HepG2 (cell line): ENCODE measurements at regions not wholly inside any gene's neighbourhood (a gene's known extent, or its start where the extent isn't known, plus 50 kb on each side); places are given as distances from the start of the nearest gene placed in this dataset.

Source experiments
- ATAC-seq: fragments of 200-7000 bp; cut with Tn5 transposase; 3 replicates; pipeline ENCODE4 v1.9.1; 2020; ENCODE audit warnings: mild to moderate bottlenecking, moderate library complexity
- BruUV-seq: library from RNA; stranded (reverse); fragments of 400-500 nt; replicated peaks from 2 replicates; lab custom pipeline; 2021; lab: Mats Ljungman, UMichigan
- CTCF ChIA-PET: fragments of 300-600 bp; formaldehyde crosslinking; extraction: SDS; loops from one replicate; lab custom pipeline; 2021; ENCODE audit warnings: low total read pairs, inconsistent platforms, low intra/inter-chr PET ratio; lab: Yijun Ruan, JAX
- POLR2A ChIA-PET: fragments of 350-600 bp; sonication (Branson Sonifier 250); formaldehyde crosslinking; loops from one replicate; lab custom pipeline; 2020; ENCODE audit warnings: antibody characterized with exemption, inconsistent platforms; lab: Yijun Ruan, JAX
- DNase-seq: peaks from one replicate; pipeline ENCODE4 v3.0.0-alpha.2; 2015; ENCODE audit warnings: low spot score
- FAIRE-seq: peaks from 3 replicates; lab custom pipeline; 2011; peaks lifted over from hg19 to GRCh38; lab: Jason Lieb, UNC
- H2AFZ ChIP-seq: one replicate; pipeline ENCODE4 v1.6.1; 2011; ENCODE audit warnings: low read length, inconsistent platforms
- H3K27ac ChIP-seq: fragments of 300-600 bp; 3 replicates; pipeline ENCODE4 v1.8.0; 2011; ENCODE audit warnings: mixed run types, mild to moderate bottlenecking, mixed read lengths, low read length, inconsistent platforms; ENCODE audit not compliant: insufficient read depth; ENCODE audit errors: extremely low read length
- H3K27me3 ChIP-seq, 2 experiments: fragments of 200-600 bp in 1 of 2; 2 replicates in 1 of 2; 3 replicates in 1 of 2; pipeline versions ENCODE4 v1.6.0 to v1.8.0; 2011; ENCODE audit warnings: low read length in 2 of 2, mild to moderate bottlenecking in 2 of 2, moderate library complexity in 2 of 2, inconsistent platforms in 1 of 2; ENCODE audit not compliant: insufficient read depth in 2 of 2, control insufficient read depth in 1 of 2
- H3K36me3 ChIP-seq, 2 experiments: fragments of 200-600 bp in 1 of 2; replicated peaks in 1 of 2; 2 replicates in 1 of 2; 3 replicates in 1 of 2; pipeline versions ENCODE4 v1.5.1 to v1.8.0; 2011; ENCODE audit warnings: low read length in 2 of 2, inconsistent platforms in 1 of 2; ENCODE audit not compliant: insufficient read depth in 2 of 2, control insufficient read depth in 1 of 2
- H3K4me1 ChIP-seq: 2 replicates; pipeline ENCODE4 v1.5.1; 2012; ENCODE audit warnings: low read length, inconsistent platforms; ENCODE audit not compliant: insufficient read depth
- H3K4me2 ChIP-seq: 2 replicates; pipeline ENCODE4 v1.6.0; 2011; ENCODE audit warnings: low read depth, low read length, inconsistent platforms
- H3K4me3 ChIP-seq, 3 experiments: fragments of 200-600 bp in 1 of 3; sonication (generic), shearing (Covaris generic) in 1 of 3; replicated peaks in 1 of 3; 2 replicates each; pipeline ENCODE4 v1.5.1; 2011 to 2016; ENCODE audit warnings: low read length in 3 of 3, inconsistent platforms in 2 of 3, low read depth in 2 of 3, mild to moderate bottlenecking in 2 of 3, control low read depth in 1 of 3, mixed read lengths in 1 of 3; ENCODE audit not compliant: insufficient read depth in 1 of 3
- H3K79me2 ChIP-seq: one replicate; pipeline ENCODE4 v1.6.1; 2011; ENCODE audit warnings: low read length, inconsistent platforms; ENCODE audit not compliant: insufficient read depth
- H3K9ac ChIP-seq: 2 replicates; pipeline ENCODE4 v1.6.0; 2011; ENCODE audit warnings: mild to moderate bottlenecking, low read depth, low read length, inconsistent platforms; ENCODE audit not compliant: insufficient read depth
- H3K9me3 ChIP-seq: 2 replicates; pipeline ENCODE4 v1.5.1; 2012; ENCODE audit warnings: mild to moderate bottlenecking, low read length
- H4K20me1 ChIP-seq: 2 replicates; pipeline ENCODE4 v1.6.0; 2011; ENCODE audit warnings: inconsistent platforms, mild to moderate bottlenecking, low read length, moderate library complexity; ENCODE audit not compliant: insufficient read depth
- CEBPB ChIP-seq: IDR thresholded peaks from 2 replicates; pipeline ENCODE4 v1.6.1; 2011; ENCODE audit warnings: low read depth, low read length, improper control_type of control experiment, borderline replicate concordance
- CEBPG ChIP-seq: IDR thresholded peaks from 2 replicates; pipeline ENCODE4 v1.6.1; 2016
- DPF2 ChIP-seq: sonication (generic); formaldehyde crosslinking; IDR thresholded peaks from 2 replicates; pipeline ENCODE4 v1.4.0; 2020; ENCODE audit warnings: mild to moderate bottlenecking, low read depth, missing genetic modification reagents, borderline replicate concordance
- HOXA5 ChIP-seq: sonication (generic); formaldehyde crosslinking; IDR thresholded peaks from 2 replicates; pipeline ENCODE4 v1.4.0; 2020; ENCODE audit warnings: missing genetic modification reagents
- LCORL ChIP-seq, 2 experiments: fragments of 450-650 bp in 1 of 2; sonication (generic) in 1 of 2; formaldehyde crosslinking in 1 of 2; IDR thresholded peaks; 2 replicates each; pipeline versions ENCODE4 v1.5.0 to v1.6.1; 2017 to 2020; ENCODE audit warnings: antibody characterized with exemption in 1 of 2, missing genetic modification reagents in 1 of 2
- SOX5 ChIP-seq: IDR thresholded peaks from 2 replicates; pipeline ENCODE4 v1.6.1; 2016; ENCODE audit warnings: borderline replicate concordance
- YEATS4 ChIP-seq: sonication (generic); formaldehyde crosslinking; IDR thresholded peaks from 2 replicates; pipeline ENCODE4 v1.4.0; 2020; ENCODE audit warnings: missing genetic modification reagents, borderline replicate concordance
- ZNF143 ChIP-seq: sonication (generic); formaldehyde crosslinking; IDR thresholded peaks from 2 replicates; pipeline ENCODE4 v1.4.0; 2020; ENCODE audit warnings: missing genetic modification reagents
- whole genome bisulfite sequencing: methylation state at CpG from one replicate; pipeline ENCODE4 v1.1.6; 2017; ENCODE audit warnings: low lambda C conversion rate; 5-methylcytosine and 5-hydroxymethylcytosine counted together
- in situ Hi-C: cut with HindIII; loops from 2 replicates; pipeline ENCODE4 v1.10.0; 2017; ENCODE audit warnings: low pct_unique_long_range_greater_than_20kb; ENCODE audit not compliant: extremely low pct_ligation_motif_present
- intact Hi-C: fragments of 100-400 bp; cut with micrococcal nuclease; formaldehyde crosslinking; loops from one replicate; pipeline ENCODE4 v1.10.0; 2022; ENCODE audit not compliant: unreplicated experiment
- TF ChIP-seq, protein P1 (sequence below): sonication (generic); formaldehyde crosslinking; IDR thresholded peaks from 2 replicates; pipeline ENCODE4 v1.4.0; 2020; ENCODE audit warnings: missing genetic modification reagents, borderline replicate concordance
- TF ChIP-seq, protein P2 (sequence below): IDR thresholded peaks from 2 replicates; pipeline ENCODE4 v1.6.1; 2016; ENCODE audit warnings: low read depth, missing genetic modification reagents, missing compliant biosample characterization

DNA sequence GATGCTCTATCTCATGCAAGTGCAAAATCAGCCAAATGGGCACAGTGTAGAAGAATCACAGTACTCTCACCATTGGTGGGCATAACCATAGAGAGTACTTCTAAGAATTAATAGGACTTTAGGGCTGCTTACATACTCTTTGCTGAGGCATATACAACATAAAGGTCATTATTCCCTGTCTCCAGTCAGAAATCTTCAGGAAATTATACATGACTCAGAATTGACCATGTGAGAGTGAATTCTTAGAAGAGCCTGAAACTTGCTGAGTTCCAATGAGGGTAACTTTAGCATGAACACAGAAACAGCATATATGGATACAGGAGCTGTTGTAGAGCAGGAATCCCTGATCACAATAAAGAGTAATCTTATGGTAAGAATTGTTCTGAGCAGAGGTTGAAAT lies 498.7 kb downstream of the TENT5A start:
- intact Hi-C loops: loop anchor here (1.0 to 10.0 kb wide), 2 partner anchors 40 to 751 kb away; no protein-coding TSS in a partner anchor

GRCh38 chr6:81252231-81252630 lies 500.2 kb downstream of the TENT5A start:
- ChIA-PET CTCF (no interaction called here), POLR2A (no interaction called here)

More for the DNA sequence above, 498.7 kb downstream of the TENT5A start:
- TF ChIP-seq, protein P1, sequence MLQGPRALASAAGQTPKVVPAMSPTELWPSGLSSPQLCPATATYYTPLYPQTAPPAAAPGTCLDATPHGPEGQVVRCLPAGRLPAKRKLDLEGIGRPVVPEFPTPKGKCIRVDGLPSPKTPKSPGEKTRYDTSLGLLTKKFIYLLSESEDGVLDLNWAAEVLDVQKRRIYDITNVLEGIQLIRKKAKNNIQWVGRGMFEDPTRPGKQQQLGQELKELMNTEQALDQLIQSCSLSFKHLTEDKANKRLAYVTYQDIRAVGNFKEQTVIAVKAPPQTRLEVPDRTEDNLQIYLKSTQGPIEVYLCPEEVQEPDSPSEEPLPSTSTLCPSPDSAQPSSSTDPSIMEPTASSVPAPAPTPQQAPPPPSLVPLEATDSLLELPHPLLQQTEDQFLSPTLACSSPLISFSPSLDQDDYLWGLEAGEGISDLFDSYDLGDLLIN: no peak
- TF ChIP-seq DPF2 (CRISPR knock-in tag) (no peak), HOXA5 (no peak), CEBPB (no peak), SOX5 (CRISPR knock-in tag) (no peak), ZNF143 (CRISPR knock-in tag) (no peak), CEBPG (no peak)
- H3K27ac ChIP-seq: no peak overlapping the region
- no peak for ATAC-seq
- FAIRE-seq: no peak
- in situ Hi-C loops: no loop called here
- no peaks in the 10 kb centered on the region for H3K9me3 ChIP-seq
- H3K4me1 ChIP-seq: no peaks in the 10 kb centered on the region
- ChIA-PET POLR2A (no interaction called here), CTCF (no interaction called here)
- H3K9ac ChIP-seq: no peak overlapping the region
- no peaks in the 10 kb centered on the region for H4K20me1 ChIP-seq
- no peaks in the 10 kb centered on the region for H3K27me3 ChIP-seq
- BruUV-seq: no TSS peak
- no peaks in the 10 kb centered on the region for H3K79me2 ChIP-seq
- DNase-seq: no peak
- no peak overlapping the region for H3K4me3 ChIP-seq
- H2AFZ ChIP-seq: no peak overlapping the region
- no peaks in the 10 kb centered on the region for H3K36me3 ChIP-seq
- H3K4me2 ChIP-seq: no peak overlapping the region

More at GRCh38 chr6:81252231-81252630, 500.2 kb downstream of the TENT5A start:
- intact Hi-C loops: loop anchor here (10.0 kb wide), 1 partner anchor 753 kb away; no protein-coding TSS in a partner anchor
- H3K9ac ChIP-seq: no peak overlapping the region
- no peaks in the 10 kb centered on the region for H3K36me3 ChIP-seq
- H3K27ac ChIP-seq: no peak overlapping the region
- no peak overlapping the region for H2AFZ ChIP-seq
- no peaks in the 10 kb centered on the region for H3K9me3 ChIP-seq
- no peaks in the 10 kb centered on the region for H3K4me1 ChIP-seq
- H3K79me2 ChIP-seq: no peaks in the 10 kb centered on the region
- no peaks in the 10 kb centered on the region for H3K27me3 ChIP-seq
- H3K4me3 ChIP-seq: no peak overlapping the region
- WGBS: 7% methylated on average over 4 of the region's 4 CpGs
- TF ChIP-seq LCORL (IDR thresholded peaks at IDR 0.05): no peak
- TF ChIP-seq LCORL (CRISPR knock-in tag; IDR thresholded peaks at IDR 0.05): no peak
- TF ChIP-seq YEATS4 (CRISPR knock-in tag): no peak
- TF ChIP-seq, protein P2, sequence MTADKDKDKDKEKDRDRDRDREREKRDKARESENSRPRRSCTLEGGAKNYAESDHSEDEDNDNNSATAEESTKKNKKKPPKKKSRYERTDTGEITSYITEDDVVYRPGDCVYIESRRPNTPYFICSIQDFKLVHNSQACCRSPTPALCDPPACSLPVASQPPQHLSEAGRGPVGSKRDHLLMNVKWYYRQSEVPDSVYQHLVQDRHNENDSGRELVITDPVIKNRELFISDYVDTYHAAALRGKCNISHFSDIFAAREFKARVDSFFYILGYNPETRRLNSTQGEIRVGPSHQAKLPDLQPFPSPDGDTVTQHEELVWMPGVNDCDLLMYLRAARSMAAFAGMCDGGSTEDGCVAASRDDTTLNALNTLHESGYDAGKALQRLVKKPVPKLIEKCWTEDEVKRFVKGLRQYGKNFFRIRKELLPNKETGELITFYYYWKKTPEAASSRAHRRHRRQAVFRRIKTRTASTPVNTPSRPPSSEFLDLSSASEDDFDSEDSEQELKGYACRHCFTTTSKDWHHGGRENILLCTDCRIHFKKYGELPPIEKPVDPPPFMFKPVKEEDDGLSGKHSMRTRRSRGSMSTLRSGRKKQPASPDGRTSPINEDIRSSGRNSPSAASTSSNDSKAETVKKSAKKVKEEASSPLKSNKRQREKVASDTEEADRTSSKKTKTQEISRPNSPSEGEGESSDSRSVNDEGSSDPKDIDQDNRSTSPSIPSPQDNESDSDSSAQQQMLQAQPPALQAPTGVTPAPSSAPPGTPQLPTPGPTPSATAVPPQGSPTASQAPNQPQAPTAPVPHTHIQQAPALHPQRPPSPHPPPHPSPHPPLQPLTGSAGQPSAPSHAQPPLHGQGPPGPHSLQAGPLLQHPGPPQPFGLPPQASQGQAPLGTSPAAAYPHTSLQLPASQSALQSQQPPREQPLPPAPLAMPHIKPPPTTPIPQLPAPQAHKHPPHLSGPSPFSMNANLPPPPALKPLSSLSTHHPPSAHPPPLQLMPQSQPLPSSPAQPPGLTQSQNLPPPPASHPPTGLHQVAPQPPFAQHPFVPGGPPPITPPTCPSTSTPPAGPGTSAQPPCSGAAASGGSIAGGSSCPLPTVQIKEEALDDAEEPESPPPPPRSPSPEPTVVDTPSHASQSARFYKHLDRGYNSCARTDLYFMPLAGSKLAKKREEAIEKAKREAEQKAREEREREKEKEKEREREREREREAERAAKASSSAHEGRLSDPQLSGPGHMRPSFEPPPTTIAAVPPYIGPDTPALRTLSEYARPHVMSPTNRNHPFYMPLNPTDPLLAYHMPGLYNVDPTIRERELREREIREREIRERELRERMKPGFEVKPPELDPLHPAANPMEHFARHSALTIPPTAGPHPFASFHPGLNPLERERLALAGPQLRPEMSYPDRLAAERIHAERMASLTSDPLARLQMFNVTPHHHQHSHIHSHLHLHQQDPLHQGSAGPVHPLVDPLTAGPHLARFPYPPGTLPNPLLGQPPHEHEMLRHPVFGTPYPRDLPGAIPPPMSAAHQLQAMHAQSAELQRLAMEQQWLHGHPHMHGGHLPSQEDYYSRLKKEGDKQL (CRISPR knock-in tag): no peak
- BruUV-seq: no TSS peak
- no peaks in the 10 kb centered on the region for H4K20me1 ChIP-seq
- H3K4me2 ChIP-seq: no peak overlapping the region
- ATAC-seq: no peak
- no peak for FAIRE-seq
- in situ Hi-C loops: no loop called here
- DNase-seq: no peak
